Mucosa of descending colon (tissue), 3 donors: ENCODE measurements at regions not wholly inside any gene's neighbourhood (a gene's known extent, or its start where the extent isn't known, plus 50 kb on each side); places are given as distances from the start of the nearest gene placed in this dataset.
"Not testable (repeated sequence)": the region's sequence is repeated elsewhere in the genome, so short reads cannot be mapped to it uniquely, and the experiment has no call there.

Source experiments
- ATAC-seq: fragments of 200-7000 bp; cut with Tn5 transposase; one replicate; pipeline ENCODE4 v1.9.1; 2020; ENCODE audit warnings: mild to moderate bottlenecking, moderate library complexity
- DNase-seq, 3 donors: peaks; one replicate each; pipeline ENCODE4 v3.0.0-alpha.2; 2020
- H3K36me3 ChIP-seq: fragments of 200-600 bp; one replicate; pipeline ENCODE4 v1.8.0; 2021; ENCODE audit warnings: low read depth, mild to moderate bottlenecking
- H3K4me1 ChIP-seq: fragments of 200-600 bp; one replicate; pipeline ENCODE4 v1.8.0; 2021; ENCODE audit warnings: low read depth, mild to moderate bottlenecking
- H3K4me3 ChIP-seq: fragments of 200-600 bp; one replicate; pipeline ENCODE4 v1.8.0; 2021; ENCODE audit warnings: mild to moderate bottlenecking
- H3K9me3 ChIP-seq: fragments of 200-600 bp; one replicate; pipeline ENCODE4 v1.8.0; 2021; ENCODE audit warnings: mild to moderate bottlenecking
- intact Hi-C, 2 donors: fragments of 100-400 bp; cut with DNase I in 1 of 2; cut with micrococcal nuclease in 1 of 2; formaldehyde crosslinking; loops; one replicate each; pipeline versions ENCODE4 v1.11.0 to v1.11.1; 2022; cut with DNase I, micrococcal nuclease
- TF ChIP-seq, protein P1 (sequence below): fragments of 200-600 bp; IDR thresholded peaks from one replicate; pipeline ENCODE4 v1.8.0; 2022; ENCODE audit warnings: antibody characterized with exemption, mild to moderate bottlenecking
- donor health status: DM: no; HTN: no; CAD: no; lungs with moderate emphysema.
- donor health status: DM: no; HTN: no; CAD: no.
- donor health status: DM: no; HTN: yes; CAD: no.

DNA sequence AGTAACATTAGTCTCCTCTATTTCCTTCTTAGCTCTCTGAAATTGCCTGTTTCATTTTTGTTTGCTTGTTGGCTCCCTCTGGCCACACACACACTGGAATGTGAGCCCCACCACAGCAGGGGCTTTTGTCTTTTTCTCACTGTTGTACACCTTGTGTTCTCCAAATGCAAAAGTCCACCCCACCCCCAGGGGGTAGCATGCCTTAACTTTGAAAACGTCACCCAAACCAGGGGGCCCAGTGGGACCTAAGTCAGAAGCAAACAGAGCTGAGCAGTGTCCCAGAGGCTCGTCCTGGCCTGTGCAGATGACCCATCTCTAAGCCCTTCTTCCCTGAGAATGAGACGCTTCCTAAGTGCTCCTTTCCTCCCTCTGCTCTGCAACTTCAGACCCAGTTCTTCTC, 614.1 kb downstream of the UQCRFS1 start:
- DNase-seq (no peak), ATAC-seq (no peak)
- intact Hi-C loops: no loop called here
- Histone ChIP-seq H3K36me3 (no peaks in the 10 kb centered on the region), H3K9me3 (no peaks in the 10 kb centered on the region), H3K4me3 (no peak overlapping the region), H3K4me1 (no peaks in the 10 kb centered on the region)
- TF ChIP-seq, protein P1, sequence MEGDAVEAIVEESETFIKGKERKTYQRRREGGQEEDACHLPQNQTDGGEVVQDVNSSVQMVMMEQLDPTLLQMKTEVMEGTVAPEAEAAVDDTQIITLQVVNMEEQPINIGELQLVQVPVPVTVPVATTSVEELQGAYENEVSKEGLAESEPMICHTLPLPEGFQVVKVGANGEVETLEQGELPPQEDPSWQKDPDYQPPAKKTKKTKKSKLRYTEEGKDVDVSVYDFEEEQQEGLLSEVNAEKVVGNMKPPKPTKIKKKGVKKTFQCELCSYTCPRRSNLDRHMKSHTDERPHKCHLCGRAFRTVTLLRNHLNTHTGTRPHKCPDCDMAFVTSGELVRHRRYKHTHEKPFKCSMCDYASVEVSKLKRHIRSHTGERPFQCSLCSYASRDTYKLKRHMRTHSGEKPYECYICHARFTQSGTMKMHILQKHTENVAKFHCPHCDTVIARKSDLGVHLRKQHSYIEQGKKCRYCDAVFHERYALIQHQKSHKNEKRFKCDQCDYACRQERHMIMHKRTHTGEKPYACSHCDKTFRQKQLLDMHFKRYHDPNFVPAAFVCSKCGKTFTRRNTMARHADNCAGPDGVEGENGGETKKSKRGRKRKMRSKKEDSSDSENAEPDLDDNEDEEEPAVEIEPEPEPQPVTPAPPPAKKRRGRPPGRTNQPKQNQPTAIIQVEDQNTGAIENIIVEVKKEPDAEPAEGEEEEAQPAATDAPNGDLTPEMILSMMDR: no peak

DNA sequence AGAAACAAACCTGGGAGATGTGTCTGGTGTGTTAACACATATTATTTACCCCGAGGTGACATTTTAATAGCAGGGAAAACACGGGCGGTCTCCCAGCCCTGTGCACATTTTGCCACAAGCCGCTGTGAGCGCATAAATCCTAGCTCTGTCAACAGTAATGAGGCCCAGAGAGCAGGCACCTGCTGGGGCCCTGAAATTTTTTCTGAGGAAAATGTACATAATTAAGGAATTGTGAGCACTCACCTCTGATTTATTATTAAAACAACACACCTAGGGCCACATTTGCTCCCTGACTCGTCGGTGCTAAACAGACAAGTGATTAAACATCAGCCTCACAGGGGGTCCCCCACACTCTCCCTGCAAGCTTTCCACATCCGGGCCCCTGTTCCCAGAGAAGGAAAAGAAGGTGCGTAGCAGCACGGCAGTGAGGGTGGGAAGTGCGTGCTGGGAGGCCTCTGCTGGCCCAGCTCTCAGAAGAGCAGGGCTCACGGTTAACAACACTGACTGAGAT, 616.3 kb downstream of the UQCRFS1 start:
- DNase-seq: no peak
- intact Hi-C loops: no loop called here
- no peak for ATAC-seq
- no peak overlapping the region for H3K4me3 ChIP-seq
- no peaks in the 10 kb centered on the region for H3K4me1 ChIP-seq
- H3K9me3 ChIP-seq: no peaks in the 10 kb centered on the region
- H3K36me3 ChIP-seq: no peaks in the 10 kb centered on the region
- TF ChIP-seq, protein P1: no peak

DNA sequence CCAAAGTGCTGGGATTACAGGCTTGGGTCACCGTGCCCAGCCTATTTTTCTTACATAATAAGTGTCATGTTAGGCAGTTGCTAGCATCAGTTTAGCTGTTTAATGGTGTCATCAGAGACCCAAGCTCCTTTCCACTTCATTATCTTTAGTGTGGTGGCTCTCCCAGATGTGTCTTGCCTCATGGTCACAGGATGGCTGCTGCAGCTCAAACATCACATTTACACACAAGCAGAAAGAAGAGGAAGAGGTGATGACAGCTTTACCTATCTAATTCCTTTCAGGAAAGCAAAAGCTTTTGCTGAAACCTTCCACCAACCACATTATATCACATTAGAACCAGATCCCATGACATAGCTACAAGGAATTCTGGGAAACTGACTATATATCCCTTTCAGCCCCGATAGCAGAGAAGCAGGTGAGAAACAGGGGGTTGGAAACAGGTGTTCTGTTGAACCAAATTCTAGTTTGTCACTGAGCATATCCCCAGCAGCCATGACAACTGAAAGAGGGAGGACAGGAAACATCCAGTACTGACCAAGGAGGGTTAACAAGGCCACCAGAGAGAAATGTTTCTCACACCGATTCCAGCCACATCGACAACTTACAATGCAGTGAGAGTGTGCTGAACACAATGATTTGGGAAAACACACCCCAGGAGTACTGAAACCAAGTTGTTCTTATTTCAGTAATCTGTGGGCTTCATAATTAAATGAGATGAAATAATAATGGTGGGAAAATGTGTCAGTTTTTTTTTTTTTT, 617.0 kb downstream of the UQCRFS1 start:
- no peak for DNase-seq

DNA sequence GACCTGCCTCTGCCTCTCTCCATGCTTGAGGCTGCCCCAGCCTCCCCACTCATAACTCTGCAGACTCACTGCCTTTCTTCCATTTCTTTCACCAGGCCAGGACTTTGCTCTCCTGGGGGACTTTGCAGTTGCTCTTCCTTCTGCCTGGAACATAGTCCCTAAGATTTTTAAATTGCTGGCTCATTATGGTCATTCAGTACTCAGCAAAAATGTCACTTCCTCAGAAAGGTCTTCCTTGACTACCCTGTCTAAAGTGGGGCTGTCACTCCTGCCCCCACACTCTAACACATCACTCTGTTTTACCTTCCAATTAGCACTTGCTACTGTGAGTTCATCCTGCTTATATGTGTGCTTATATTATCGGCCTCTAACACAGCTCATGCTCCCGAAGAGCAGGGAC, 618.2 kb downstream of the UQCRFS1 start:
- Histone ChIP-seq H3K4me3 (no peak overlapping the region), H3K9me3 (no peaks in the 10 kb centered on the region), H3K4me1 (no peaks in the 10 kb centered on the region), H3K36me3 (no peaks in the 10 kb centered on the region)
- DNase-seq (no peak), ATAC-seq (no peak)
- TF ChIP-seq, protein P1: no peak
- intact Hi-C loops: no loop called here

More for the DNA sequence above, 617.0 kb downstream of the UQCRFS1 start:
- ATAC-seq: no peak
- Histone ChIP-seq H3K9me3 (no peaks in the 10 kb centered on the region), H3K36me3 (no peaks in the 10 kb centered on the region), H3K4me1 (no peaks in the 10 kb centered on the region), H3K4me3 (no peak overlapping the region)
- intact Hi-C loops: no loop called here
- TF ChIP-seq, protein P1: no peak

DNA sequence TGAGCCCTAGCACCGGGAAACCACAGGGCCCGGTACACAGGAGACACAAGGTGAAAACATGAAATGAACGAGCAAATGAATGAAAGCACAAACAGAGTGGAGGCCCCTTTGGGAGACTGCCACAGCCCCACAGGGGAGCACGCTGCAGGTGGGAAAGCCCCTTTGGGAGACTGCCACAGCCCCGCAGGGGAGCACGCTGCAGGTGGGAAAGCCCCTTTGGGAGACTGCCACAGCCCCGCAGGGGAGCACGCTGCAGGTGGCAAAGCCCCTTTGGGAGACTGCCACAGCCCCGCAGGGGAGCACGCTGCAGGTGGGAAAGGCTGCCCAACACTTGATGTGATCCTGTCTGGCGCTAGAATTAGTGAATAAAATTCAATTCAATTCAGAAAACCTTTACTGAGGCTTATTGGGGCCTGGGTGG, 623.0 kb downstream of the UQCRFS1 start:
- DNase-seq, H3K4me3 ChIP-seq, H3K9me3 ChIP-seq, H3K36me3 ChIP-seq, intact Hi-C loops, ATAC-seq, H3K4me1 ChIP-seq: not testable (repeated sequence)

DNA sequence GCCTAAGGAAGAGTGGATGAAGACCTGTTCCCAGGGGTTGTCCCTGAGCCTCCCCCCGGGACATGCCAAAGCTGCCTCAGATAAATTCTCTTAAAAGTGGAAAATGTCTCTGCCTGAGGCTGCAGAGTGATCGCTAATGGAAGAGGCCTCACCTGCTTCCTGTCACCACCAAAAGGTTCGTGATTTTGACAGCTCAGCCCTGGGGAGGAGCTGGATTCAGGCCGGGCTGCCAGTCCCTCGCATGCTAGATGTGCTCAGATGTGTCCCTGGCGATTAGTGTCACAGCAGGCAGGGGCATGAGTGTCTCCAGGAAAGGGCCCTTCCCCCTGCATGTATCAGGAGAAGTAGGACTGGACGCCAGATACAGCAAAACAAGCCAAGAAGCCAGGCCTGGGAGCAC, 626.5 kb downstream of the UQCRFS1 start:
- DNase-seq (no peak), ATAC-seq (no peak)
- no peaks in the 10 kb centered on the region for H3K36me3 ChIP-seq
- no peak overlapping the region for H3K4me3 ChIP-seq
- no peaks in the 10 kb centered on the region for H3K9me3 ChIP-seq
- intact Hi-C loops: no loop called here
- H3K4me1 ChIP-seq: no peaks in the 10 kb centered on the region
- TF ChIP-seq, protein P1: no peak
